ENCODE measurements at regions not wholly inside any gene's neighbourhood (a gene's known extent, or its start where the extent isn't known, plus 50 kb on each side); places are given as distances from the start of the nearest gene placed in this dataset.

DNA sequence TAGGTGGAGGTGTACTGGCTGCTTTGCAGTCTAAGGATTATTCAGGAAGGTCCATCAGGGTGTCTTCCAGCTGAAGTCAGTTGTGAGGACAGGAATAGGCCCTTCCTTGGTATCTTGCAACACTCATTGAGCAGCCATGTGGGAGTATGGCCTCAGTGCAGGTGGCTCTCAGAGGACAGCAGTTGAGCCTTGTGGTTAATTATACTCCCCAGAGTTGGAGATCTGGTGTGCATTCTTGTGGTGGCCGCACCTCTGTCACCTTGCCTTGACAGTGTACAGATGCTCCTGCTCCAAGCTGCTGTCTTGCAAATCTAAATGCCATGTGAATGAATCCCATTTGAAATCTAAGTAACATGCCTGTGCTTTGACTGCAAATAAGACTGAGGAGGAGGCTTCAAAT lies 339.9 kb upstream of the BCHE start:
- no peak for DNase-seq

GRCh38 chr3:166171695-166172094 lies 334.5 kb upstream of the BCHE start:
- DNase-seq: no peak

GRCh38 chr3:166169681-166170080 lies 332.5 kb upstream of the BCHE start:
- no peak for DNase-seq

GRCh38 chr3:166127969-166128368 lies 290.7 kb upstream of the BCHE start:
- DNase-seq: no peak

- no peak for DNase-seq
Observed at GRCh38 chr3:166125179-166125578, 288.0 kb upstream of the BCHE start.

DNA sequence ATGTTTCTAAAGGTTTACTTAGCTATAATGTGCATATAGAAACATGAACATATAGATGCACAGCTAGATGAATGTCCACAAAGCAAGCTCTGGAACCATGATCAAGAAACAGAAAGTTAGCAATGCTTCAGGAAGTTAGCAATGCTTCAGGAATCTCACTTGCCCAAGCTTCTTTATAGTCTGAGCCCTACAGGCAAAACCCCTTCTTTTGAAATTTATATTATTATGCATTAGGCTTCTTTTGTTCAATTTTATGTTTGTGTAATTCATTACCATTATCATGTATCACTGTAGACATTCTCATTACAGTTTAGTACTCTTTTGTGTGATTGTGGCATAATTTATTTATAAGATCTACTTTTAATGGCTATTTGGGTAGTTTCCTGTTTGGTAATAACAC lies 286.4 kb upstream of the BCHE start:
- DNase-seq: no peak

- DNase-seq: no peak
Observed at GRCh38 chr3:166123088-166123487, 285.9 kb upstream of the BCHE start.

DNA sequence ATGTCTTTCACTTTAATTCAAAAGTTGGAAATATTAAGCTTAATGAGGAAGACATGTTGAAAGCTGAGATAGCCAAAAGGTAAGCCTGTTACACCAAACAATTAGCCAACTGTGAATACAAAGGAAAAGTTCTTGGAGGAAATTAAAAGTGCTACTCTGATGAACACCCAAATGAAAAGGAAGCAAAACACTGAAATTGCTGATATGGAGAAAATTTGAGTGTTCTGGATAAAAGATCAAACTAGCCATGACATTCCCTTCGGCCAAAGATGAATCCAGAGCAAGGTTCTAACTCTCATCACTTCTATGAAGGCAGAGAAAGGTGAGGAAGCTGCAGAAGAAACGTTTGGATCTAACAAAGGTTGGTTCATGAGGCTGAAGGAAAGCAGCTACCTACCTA lies 280.8 kb upstream of the BCHE start:
- no peak for DNase-seq

DNA sequence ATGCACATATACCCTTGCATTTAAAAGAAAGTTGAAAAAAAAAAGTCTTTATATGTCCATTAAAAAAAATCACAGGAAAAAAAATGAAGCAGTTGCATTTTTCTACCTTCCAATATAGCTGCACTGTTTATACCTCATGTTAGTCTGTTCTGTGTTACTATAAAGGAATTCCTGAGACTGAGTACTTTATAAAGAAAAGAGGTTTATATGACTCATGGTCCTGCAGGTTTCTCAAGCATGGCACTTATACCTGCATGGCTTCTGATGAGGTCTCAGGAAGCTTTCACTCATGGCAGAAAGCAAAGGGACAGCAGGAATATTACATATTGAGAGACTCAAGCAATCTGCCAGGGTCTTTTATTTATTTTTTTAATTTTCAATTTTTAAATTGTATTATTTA lies 277.2 kb upstream of the BCHE start:
- DNase-seq: no peak

DNA sequence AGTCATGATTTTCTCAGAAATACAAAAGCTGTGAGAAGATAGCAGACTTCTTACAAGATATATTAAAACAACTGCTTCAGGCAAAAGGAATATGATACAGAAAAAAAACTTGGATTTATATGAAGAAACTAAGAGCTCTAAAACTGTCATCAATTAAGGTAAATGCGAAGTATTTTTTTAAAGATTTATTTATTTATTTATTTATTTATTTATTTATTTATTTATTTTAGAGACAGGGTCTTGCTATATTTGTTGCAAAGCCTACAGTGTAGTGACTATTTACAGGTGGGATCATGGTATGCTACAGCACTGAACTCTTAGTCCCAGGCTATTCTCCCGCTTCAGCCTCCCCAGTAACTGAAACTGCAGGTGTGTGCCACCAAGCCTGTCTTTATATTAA lies 274.3 kb upstream of the BCHE start:
- no peak for DNase-seq

DNA sequence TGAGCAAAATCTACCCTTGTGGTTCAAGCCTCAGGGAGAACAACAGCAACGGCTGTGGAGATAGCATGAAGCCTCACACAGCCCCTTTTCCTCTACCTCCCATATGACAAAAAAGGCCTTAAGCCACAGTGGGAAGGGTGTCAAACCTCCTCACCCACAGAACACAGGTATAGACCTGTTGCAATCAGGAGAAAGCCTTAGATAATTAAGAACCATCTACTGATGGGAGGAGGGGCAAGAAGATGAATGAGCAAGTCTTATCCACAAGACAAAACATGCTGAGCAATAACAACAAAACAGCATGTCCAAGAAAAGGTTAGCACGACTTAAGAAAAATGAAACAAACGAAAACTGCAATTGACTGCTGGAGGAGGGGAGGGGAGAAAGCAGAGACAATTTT lies 272.9 kb upstream of the BCHE start:
- DNase-seq: no peak

- no peak for DNase-seq
Observed at GRCh38 chr3:166104938-166105337, 267.7 kb upstream of the BCHE start.

GRCh38 chr3:166100730-166101129 lies 263.5 kb upstream of the BCHE start:
- DNase-seq: no peak

GRCh38 chr3:166089575-166089974 lies 252.4 kb upstream of the BCHE start:
- DNase-seq: no peak

DNA sequence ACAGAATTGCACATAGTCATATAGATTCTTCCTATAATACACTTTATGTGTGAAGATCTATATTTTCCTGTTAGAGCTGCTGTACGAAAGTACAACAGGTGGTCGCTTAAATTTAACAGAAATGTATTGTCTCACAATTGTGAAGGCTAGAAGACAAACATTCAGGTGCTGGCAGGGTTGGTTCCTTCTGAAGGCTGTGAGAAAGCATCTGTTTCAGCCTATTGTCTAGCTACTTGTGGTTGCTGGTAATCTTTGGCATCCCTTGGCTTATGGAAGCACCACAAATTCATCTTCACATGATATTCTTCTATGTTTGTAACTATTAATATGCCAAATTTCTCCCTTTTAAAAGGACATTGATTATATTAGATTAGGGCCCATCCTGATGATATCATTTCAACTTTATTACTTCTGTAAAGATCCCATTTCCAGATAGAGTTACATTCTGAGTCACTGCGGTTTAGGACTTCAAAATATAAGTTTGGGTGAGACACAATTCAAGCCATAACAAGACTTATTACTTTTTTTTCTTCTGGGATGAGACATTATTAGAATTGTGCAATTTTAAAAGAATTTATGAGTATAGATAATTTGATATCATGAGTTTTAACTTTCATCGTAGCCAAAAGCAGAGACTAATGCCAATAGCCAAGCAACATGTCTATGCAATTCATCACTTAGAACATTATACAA lies 248.1 kb upstream of the BCHE start:
- no peak for DNase-seq

DNA sequence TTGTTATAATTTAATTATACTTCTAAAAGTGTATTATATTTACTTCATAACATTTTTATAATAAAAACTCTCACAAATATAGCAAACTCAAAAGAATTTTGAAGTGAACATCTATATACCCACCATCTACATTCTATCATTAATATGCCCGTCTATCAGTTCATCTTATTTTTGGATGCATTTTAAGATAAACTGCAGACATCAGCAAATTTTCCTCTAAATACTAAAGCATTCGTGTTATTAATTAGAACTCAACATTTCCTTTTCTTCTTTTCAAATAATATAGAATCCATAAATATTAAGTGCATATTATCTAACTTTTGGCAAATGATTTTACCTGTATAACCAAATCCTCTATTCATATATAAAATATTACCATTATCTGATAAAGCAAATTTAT lies 242.9 kb upstream of the BCHE start:
- DNase-seq: no peak

GRCh38 chr3:166071831-166072230 lies 234.6 kb upstream of the BCHE start:
- DNase-seq: no peak

- DNase-seq: no peak
Observed at GRCh38 chr3:166064476-166064875, 227.3 kb upstream of the BCHE start.

DNA sequence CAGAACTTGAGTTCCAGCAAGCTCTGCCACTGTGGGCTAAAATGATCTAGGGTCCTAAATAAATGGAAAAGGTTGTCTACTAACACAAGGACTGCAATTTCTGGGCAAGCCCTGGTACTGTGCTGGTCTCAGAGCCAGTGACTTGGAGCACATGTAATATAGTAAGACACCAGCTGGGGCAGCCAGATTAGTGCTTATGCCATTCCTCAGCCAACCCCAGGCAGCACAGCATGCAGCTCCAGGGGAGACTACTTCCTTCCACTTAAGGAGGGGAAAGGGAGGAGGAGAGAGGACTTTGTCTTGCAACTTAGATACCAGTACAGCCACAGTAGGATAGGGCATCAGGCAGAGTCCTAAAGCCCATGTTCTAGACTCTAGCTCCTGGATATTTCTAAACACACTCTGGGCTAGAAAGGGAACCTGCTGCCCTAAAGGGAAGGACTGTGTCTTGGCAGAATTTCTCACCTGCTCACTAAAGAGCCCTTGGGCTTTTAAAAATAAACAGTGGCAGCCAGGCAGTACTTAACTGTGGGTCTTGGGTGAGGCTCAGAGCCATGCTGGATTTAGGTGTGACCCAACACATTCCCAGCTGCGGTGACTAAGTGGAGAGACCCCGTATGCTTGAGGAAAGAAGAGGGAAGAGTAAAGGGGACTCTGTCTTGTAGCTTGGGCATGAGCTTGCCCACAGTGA lies 223.7 kb upstream of the BCHE start:
- DNase-seq: no peak

DNA sequence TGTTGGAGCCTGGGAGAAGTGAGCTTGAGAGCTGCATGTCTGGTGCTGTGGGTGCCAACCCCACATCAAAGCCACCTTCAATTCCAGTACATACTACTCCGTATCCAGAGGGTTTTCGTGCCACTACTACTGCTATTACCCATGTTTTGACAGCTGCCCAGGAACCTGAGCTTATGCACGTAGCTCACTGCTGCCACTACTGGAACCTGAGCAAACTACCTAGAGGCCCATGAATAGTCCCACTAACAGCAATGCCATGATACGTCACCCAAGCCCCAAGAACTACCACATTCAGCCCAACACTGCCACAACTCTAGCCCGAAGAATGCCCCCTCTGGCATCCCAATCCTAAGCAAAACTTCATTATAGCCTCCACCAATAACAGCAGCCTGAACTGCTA lies 215.2 kb upstream of the BCHE start:
- no peak for DNase-seq

DNA sequence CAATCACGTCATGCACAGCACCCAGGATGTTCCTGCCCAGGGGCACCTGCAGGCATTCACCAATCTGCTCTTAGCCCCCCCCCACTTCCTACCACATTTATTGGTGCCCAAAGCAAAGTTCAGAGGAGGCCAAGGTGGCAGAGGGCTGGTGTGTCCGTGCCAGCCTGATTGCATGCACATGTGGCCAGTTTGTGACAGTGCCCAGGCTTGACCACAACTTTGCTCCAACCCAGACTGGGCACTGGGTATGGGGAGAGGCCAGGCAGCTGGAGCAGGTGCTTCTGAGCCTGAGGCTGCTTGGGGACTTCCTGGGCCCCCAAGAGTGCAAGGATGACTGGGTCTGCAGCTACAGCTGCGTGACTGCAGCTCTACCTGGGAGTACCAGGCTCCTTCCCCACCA lies 192.3 kb upstream of the BCHE start:
- no peak for DNase-seq

DNA sequence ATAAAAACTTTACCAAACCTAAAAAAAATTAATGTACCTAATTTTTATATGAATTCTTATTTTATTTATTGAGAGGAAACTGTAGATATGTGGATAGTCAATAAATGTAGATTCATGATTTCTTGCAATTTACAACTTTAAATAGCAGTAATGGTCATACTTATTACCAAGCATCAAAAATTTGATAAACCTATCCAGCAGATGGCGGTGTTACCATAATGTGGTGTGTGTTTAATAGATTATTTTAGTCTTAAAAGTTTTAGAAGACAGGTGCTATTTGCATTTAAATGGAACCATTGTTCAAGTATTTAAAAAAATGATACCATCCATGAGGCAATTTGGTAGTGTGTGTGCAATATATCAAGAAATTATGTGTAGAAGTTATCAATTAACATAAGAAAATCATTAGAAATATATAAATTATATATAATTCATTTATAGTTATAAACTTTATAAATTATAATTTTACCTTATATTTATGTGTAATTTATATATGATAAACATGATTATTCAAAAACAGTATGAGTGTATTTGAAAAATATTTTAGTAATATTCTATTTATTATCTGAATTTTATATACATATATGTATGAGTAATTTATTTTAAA lies 176.0 kb upstream of the BCHE start:
- no peak for DNase-seq

GRCh38 chr3:166011771-166012170 lies 174.5 kb upstream of the BCHE start:
- no peak for DNase-seq

DNA sequence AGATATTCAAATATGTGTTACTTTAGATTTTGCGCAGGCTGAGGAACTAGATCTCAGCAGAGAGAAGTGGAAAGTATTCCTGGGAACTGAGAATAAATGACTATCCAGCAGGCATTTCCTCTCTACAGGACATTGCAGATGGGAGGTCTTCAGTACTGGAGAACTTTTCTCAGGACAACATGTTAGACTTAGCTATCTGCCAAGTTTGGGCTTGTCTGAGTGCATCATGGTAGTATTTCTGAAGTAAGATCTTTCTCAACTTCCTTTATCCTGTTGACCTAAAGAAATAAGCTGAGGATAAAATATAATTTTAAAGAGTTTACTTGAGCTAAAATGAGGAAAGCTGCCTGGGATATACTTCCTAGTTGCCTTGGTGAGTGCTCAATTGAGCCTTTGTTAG lies 167.9 kb upstream of the BCHE start:
- no peak for DNase-seq

- DNase-seq: no peak
Observed at GRCh38 chr3:165994293-165994692, 157.1 kb upstream of the BCHE start.

Measured in amniotic stem cell (primary cell).